HepG2 (cell line): ENCODE measurements at regions not wholly inside any gene's neighbourhood (a gene's known extent, or its start where the extent isn't known, plus 50 kb on each side); places are given as distances from the start of the nearest gene placed in this dataset.

ENCODE experiments used
- ATAC-seq: fragments of 200-7000 bp; cut with Tn5 transposase; 3 replicates; pipeline ENCODE4 v1.9.1; 2020; ENCODE audit warnings: mild to moderate bottlenecking, moderate library complexity
- BruUV-seq: library from RNA; stranded (reverse); fragments of 400-500 nt; replicated peaks from 2 replicates; lab custom pipeline; 2021; lab: Mats Ljungman, UMichigan
- CTCF ChIA-PET: fragments of 300-600 bp; formaldehyde crosslinking; extraction: SDS; loops from one replicate; lab custom pipeline; 2021; ENCODE audit warnings: low total read pairs, inconsistent platforms, low intra/inter-chr PET ratio; lab: Yijun Ruan, JAX
- POLR2A ChIA-PET: fragments of 350-600 bp; sonication (Branson Sonifier 250); formaldehyde crosslinking; loops from one replicate; lab custom pipeline; 2020; ENCODE audit warnings: antibody characterized with exemption, inconsistent platforms; lab: Yijun Ruan, JAX
- DNase-seq: peaks from one replicate; pipeline ENCODE4 v3.0.0-alpha.2; 2015; ENCODE audit warnings: low spot score
- FAIRE-seq: peaks from 3 replicates; lab custom pipeline; 2011; peaks lifted over from hg19 to GRCh38; lab: Jason Lieb, UNC
- H2AFZ ChIP-seq: one replicate; pipeline ENCODE4 v1.6.1; 2011; ENCODE audit warnings: low read length, inconsistent platforms
- H3K27ac ChIP-seq: fragments of 300-600 bp; 3 replicates; pipeline ENCODE4 v1.8.0; 2011; ENCODE audit warnings: mixed run types, mild to moderate bottlenecking, mixed read lengths, low read length, inconsistent platforms; ENCODE audit not compliant: insufficient read depth; ENCODE audit errors: extremely low read length
- H3K27me3 ChIP-seq, 2 experiments: fragments of 200-600 bp in 1 of 2; 2 replicates in 1 of 2; 3 replicates in 1 of 2; pipeline versions ENCODE4 v1.6.0 to v1.8.0; 2011; ENCODE audit warnings: low read length in 2 of 2, mild to moderate bottlenecking in 2 of 2, moderate library complexity in 2 of 2, inconsistent platforms in 1 of 2; ENCODE audit not compliant: insufficient read depth in 2 of 2, control insufficient read depth in 1 of 2
- H3K36me3 ChIP-seq, 2 experiments: fragments of 200-600 bp in 1 of 2; replicated peaks in 1 of 2; 2 replicates in 1 of 2; 3 replicates in 1 of 2; pipeline versions ENCODE4 v1.5.1 to v1.8.0; 2011; ENCODE audit warnings: low read length in 2 of 2, inconsistent platforms in 1 of 2; ENCODE audit not compliant: insufficient read depth in 2 of 2, control insufficient read depth in 1 of 2
- H3K4me1 ChIP-seq: 2 replicates; pipeline ENCODE4 v1.5.1; 2012; ENCODE audit warnings: low read length, inconsistent platforms; ENCODE audit not compliant: insufficient read depth
- H3K4me2 ChIP-seq: 2 replicates; pipeline ENCODE4 v1.6.0; 2011; ENCODE audit warnings: low read depth, low read length, inconsistent platforms
- H3K4me3 ChIP-seq, 3 experiments: fragments of 200-600 bp in 1 of 3; sonication (generic), shearing (Covaris generic) in 1 of 3; replicated peaks in 1 of 3; 2 replicates each; pipeline ENCODE4 v1.5.1; 2011 to 2016; ENCODE audit warnings: low read length in 3 of 3, inconsistent platforms in 2 of 3, low read depth in 2 of 3, mild to moderate bottlenecking in 2 of 3, control low read depth in 1 of 3, mixed read lengths in 1 of 3; ENCODE audit not compliant: insufficient read depth in 1 of 3
- H3K79me2 ChIP-seq: one replicate; pipeline ENCODE4 v1.6.1; 2011; ENCODE audit warnings: low read length, inconsistent platforms; ENCODE audit not compliant: insufficient read depth
- H3K9ac ChIP-seq: 2 replicates; pipeline ENCODE4 v1.6.0; 2011; ENCODE audit warnings: mild to moderate bottlenecking, low read depth, low read length, inconsistent platforms; ENCODE audit not compliant: insufficient read depth
- H3K9me3 ChIP-seq: 2 replicates; pipeline ENCODE4 v1.5.1; 2012; ENCODE audit warnings: mild to moderate bottlenecking, low read length
- H4K20me1 ChIP-seq: 2 replicates; pipeline ENCODE4 v1.6.0; 2011; ENCODE audit warnings: inconsistent platforms, mild to moderate bottlenecking, low read length, moderate library complexity; ENCODE audit not compliant: insufficient read depth
- JDP2 ChIP-seq: sonication (generic); formaldehyde crosslinking; IDR thresholded peaks from 2 replicates; pipeline ENCODE4 v1.8.1; 2022; ENCODE audit warnings: missing genetic modification reagents, borderline replicate concordance
- RBFOX2 ChIP-seq: fragments of 200-400 bp; formaldehyde crosslinking; IDR thresholded peaks from 2 replicates; pipeline ENCODE4 v1.6.1; 2017; ENCODE audit warnings: low read depth, mild to moderate bottlenecking, low read length
- SNRNP70 ChIP-seq: fragments of 200-400 bp; formaldehyde crosslinking; IDR thresholded peaks from 2 replicates; pipeline ENCODE4 v1.6.1; 2017; ENCODE audit warnings: mild to moderate bottlenecking, low read depth, low read length, moderate library complexity
- STAG1 ChIP-seq: sonication (generic); formaldehyde crosslinking; IDR thresholded peaks from 2 replicates; pipeline ENCODE4 v1.4.0; 2020; ENCODE audit warnings: missing genetic modification reagents
- TSC22D2 ChIP-seq: sonication (generic); formaldehyde crosslinking; IDR thresholded peaks from 2 replicates; pipeline ENCODE4 v1.5.1; 2020; ENCODE audit warnings: missing genetic modification reagents, mild to moderate bottlenecking, borderline replicate concordance
- ZBTB8A ChIP-seq: sonication (generic); formaldehyde crosslinking; IDR thresholded peaks from 2 replicates; pipeline ENCODE4 v1.4.0; 2020; ENCODE audit warnings: mild to moderate bottlenecking, low read depth, missing genetic modification reagents, borderline replicate concordance
- ZNF430 ChIP-seq: sonication (generic); formaldehyde crosslinking; IDR thresholded peaks from 2 replicates; pipeline ENCODE4 v1.9.0; 2021; ENCODE audit warnings: mild to moderate bottlenecking, missing genetic modification reagents
- ZNF510 ChIP-seq: sonication (generic); formaldehyde crosslinking; IDR thresholded peaks from 2 replicates; pipeline ENCODE4 v1.4.0; 2020; ENCODE audit warnings: low read depth, mild to moderate bottlenecking, missing genetic modification reagents
- WGBS: methylation state at CpG from one replicate; pipeline ENCODE4 v1.1.6; 2017; ENCODE audit warnings: low lambda C conversion rate; 5-methylcytosine and 5-hydroxymethylcytosine counted together
- in situ Hi-C: cut with HindIII; loops from 2 replicates; pipeline ENCODE4 v1.10.0; 2017; ENCODE audit warnings: low pct_unique_long_range_greater_than_20kb; ENCODE audit not compliant: extremely low pct_ligation_motif_present
- intact Hi-C: fragments of 100-400 bp; cut with micrococcal nuclease; formaldehyde crosslinking; loops from one replicate; pipeline ENCODE4 v1.10.0; 2022; ENCODE audit not compliant: unreplicated experiment

DNA sequence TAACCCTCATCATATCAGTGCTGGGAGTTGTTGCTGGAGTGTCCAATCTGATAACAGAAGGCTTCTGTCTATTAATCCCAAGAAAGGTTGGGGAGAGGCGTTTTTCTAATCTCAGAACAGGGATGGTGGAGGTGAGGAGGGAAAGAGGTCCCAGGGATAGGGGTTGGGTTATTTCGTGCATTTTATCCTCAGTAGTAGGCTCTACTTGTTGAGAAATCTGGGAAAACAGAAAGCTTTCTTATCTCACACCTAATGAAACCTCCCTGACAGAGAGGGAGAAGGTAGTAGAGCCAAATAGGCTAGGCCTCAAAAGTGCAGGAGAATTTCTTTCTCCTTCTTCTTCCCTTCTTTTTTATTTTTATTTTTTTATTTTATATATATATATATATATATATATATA is 281.8 kb upstream of the MAP3K7 start:
- POLR2A ChIA-PET: no interaction called here

DNA sequence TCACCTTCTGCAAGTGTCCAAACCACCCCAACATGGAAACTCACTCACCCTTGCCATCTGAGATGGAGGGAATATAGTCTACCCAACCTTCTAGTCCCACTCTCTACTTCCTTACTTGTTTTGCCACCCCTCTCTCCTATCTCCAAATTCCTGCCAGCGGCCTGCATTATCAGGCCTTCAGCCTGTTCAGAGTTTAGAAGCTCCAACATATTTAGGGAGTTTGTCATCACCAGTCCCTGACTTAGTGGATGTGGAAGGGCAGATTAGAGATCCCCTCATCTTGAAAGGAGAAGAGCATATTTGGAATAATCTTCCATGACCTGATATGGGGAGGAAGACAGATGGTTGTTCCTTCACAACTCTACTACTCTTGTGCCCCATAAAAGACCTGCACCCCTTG is 281.4 kb upstream of the MAP3K7 start:
- no TSS peak for BruUV-seq
- 12% methylated on average over 1 of the region's 1 CpG for WGBS
- Histone ChIP-seq H3K27me3 (peaks cover 0 to 3% of the 10 kb centered on the region in 2 experiments; a peak in 1 of 5 replicates), H2AFZ (no peak overlapping the region), H3K36me3 (no peaks in the 10 kb centered on the region), H4K20me1 (no peaks in the 10 kb centered on the region), H3K9me3 (no peaks in the 10 kb centered on the region), H3K9ac (no peak overlapping the region), H3K4me3 (no peak overlapping the region), H3K4me2 (no peak overlapping the region), H3K79me2 (no peaks in the 10 kb centered on the region), H3K27ac (no peak overlapping the region), H3K4me1 (no peaks in the 10 kb centered on the region)
- intact Hi-C loops (no loop called here), in situ Hi-C loops (no loop called here)
- ChIA-PET CTCF (no interaction called here), POLR2A (no interaction called here)
- FAIRE-seq: no peak
- TF ChIP-seq ZNF510 (CRISPR knock-in tag) (no peak), ZBTB8A (CRISPR knock-in tag) (no peak), ZNF430 (CRISPR knock-in tag) (no peak), RBFOX2 (no peak)
- no peak for ATAC-seq
- no peak for DNase-seq

More for the DNA sequence above, 281.8 kb upstream of the MAP3K7 start:
- H3K9me3 ChIP-seq: no peaks in the 10 kb centered on the region
- H3K27me3 ChIP-seq: peaks cover 0 to 3% of the 10 kb centered on the region in 2 experiments; a peak in 1 of 5 replicates
- no peak overlapping the region for H3K9ac ChIP-seq
- CTCF ChIA-PET: no interaction called here
- no peak overlapping the region for H3K27ac ChIP-seq
- H3K36me3 ChIP-seq: no peaks in the 10 kb centered on the region
- TF ChIP-seq STAG1 (CRISPR knock-in tag) (no peak), TSC22D2 (CRISPR knock-in tag) (no peak), SNRNP70 (no peak), JDP2 (no peak)
- no peak for FAIRE-seq
- H4K20me1 ChIP-seq: no peaks in the 10 kb centered on the region
- no peak overlapping the region for H3K4me2 ChIP-seq
- no peak for DNase-seq
- WGBS: 3% methylated on average over 2 of the region's 2 CpGs
- no peak overlapping the region for H3K4me3 ChIP-seq
- BruUV-seq: no TSS peak
- no peak overlapping the region for H2AFZ ChIP-seq
- H3K4me1 ChIP-seq: no peaks in the 10 kb centered on the region
- in situ Hi-C loops: no loop called here
- intact Hi-C loops: no loop called here
- ATAC-seq: no peak
- H3K79me2 ChIP-seq: no peaks in the 10 kb centered on the region
